ENCODE measurements at regions not wholly inside any gene's neighbourhood (a gene's known extent, or its start where the extent isn't known, plus 50 kb on each side); places are given as distances from the start of the nearest gene placed in this dataset.

- Histone ChIP-seq H3K4me1 (ENCODE audit: control insufficient read depth, insufficient read depth, low read length) (no peaks in the 10 kb centered on the region), H3K27me3 (ENCODE audit: control insufficient read depth, insufficient read depth, low read length) (no peaks in the 10 kb centered on the region), H3K4me3 (ENCODE audit: low read length) (no peak overlapping the region), H3K36me3 (ENCODE audit: control insufficient read depth, insufficient read depth, low read length) (no peaks in the 10 kb centered on the region), H3K27ac (ENCODE audit: low read length) (no peak overlapping the region), H3K9me3 (ENCODE audit: control insufficient read depth, insufficient read depth, low read length) (no peaks in the 10 kb centered on the region)
- no peak for DNase-seq (ENCODE audit: low read depth, low spot score)
- WGBS (ENCODE audit: insufficient coverage, insufficient read length): no CpG with 5 or more reads among the region's 3 CpGs
These were observed 102.9 kb downstream of the RPL27A start for GRCh38 chr11:8785457-8785856.

GRCh38 chr11:8785998-8786397 lies 103.4 kb downstream of the RPL27A start:
- no peaks in the 10 kb centered on the region for H3K27me3 ChIP-seq (ENCODE audit: control insufficient read depth, insufficient read depth, low read length)
- no peak for DNase-seq (ENCODE audit: low read depth, low spot score)
- no peak overlapping the region for H3K4me3 ChIP-seq (ENCODE audit: low read length)
- H3K4me1 ChIP-seq (ENCODE audit: control insufficient read depth, insufficient read depth, low read length): no peaks in the 10 kb centered on the region
- no CpG with 5 or more reads among the region's 2 CpGs for WGBS (ENCODE audit: insufficient coverage, insufficient read length)
- no peak overlapping the region for H3K27ac ChIP-seq (ENCODE audit: low read length)
- H3K36me3 ChIP-seq (ENCODE audit: control insufficient read depth, insufficient read depth, low read length): no peaks in the 10 kb centered on the region
- H3K9me3 ChIP-seq (ENCODE audit: control insufficient read depth, insufficient read depth, low read length): no peaks in the 10 kb centered on the region

- Histone ChIP-seq H3K27ac (ENCODE audit: low read length) (no peak overlapping the region), H3K27me3 (ENCODE audit: control insufficient read depth, insufficient read depth, low read length) (no peaks in the 10 kb centered on the region), H3K36me3 (ENCODE audit: control insufficient read depth, insufficient read depth, low read length) (no peaks in the 10 kb centered on the region), H3K4me1 (ENCODE audit: control insufficient read depth, insufficient read depth, low read length) (no peaks in the 10 kb centered on the region), H3K4me3 (ENCODE audit: low read length) (no peak overlapping the region), H3K9me3 (ENCODE audit: control insufficient read depth, insufficient read depth, low read length) (no peaks in the 10 kb centered on the region)
- WGBS (ENCODE audit: insufficient coverage, insufficient read length): no CpG with 5 or more reads among the region's 1 CpG
- no peak for DNase-seq (ENCODE audit: low read depth, low spot score)
These were observed 104.3 kb downstream of the RPL27A start for GRCh38 chr11:8786933-8787332.

GRCh38 chr11:8787372-8787771 lies 104.8 kb downstream of the RPL27A start:
- DNase-seq (ENCODE audit: low read depth, low spot score): no peak
- no CpG with 5 or more reads among the region's 7 CpGs for WGBS (ENCODE audit: insufficient coverage, insufficient read length)
- Histone ChIP-seq H3K36me3 (ENCODE audit: control insufficient read depth, insufficient read depth, low read length) (no peaks in the 10 kb centered on the region), H3K27ac (ENCODE audit: low read length) (no peak overlapping the region), H3K4me1 (ENCODE audit: control insufficient read depth, insufficient read depth, low read length) (no peaks in the 10 kb centered on the region), H3K27me3 (ENCODE audit: control insufficient read depth, insufficient read depth, low read length) (no peaks in the 10 kb centered on the region), H3K4me3 (ENCODE audit: low read length) (no peak overlapping the region), H3K9me3 (ENCODE audit: control insufficient read depth, insufficient read depth, low read length) (no peaks in the 10 kb centered on the region)

GRCh38 chr11:8788616-8789015 lies 106.0 kb downstream of the RPL27A start:
- WGBS (ENCODE audit: insufficient coverage, insufficient read length): no CpG with 5 or more reads among the region's 2 CpGs
- H3K4me3 ChIP-seq (ENCODE audit: low read length): no peak overlapping the region
- DNase-seq (ENCODE audit: low read depth, low spot score): no peak
- no peak overlapping the region for H3K27ac ChIP-seq (ENCODE audit: low read length)
- H3K36me3 ChIP-seq (ENCODE audit: control insufficient read depth, insufficient read depth, low read length): no peaks in the 10 kb centered on the region
- no peaks in the 10 kb centered on the region for H3K27me3 ChIP-seq (ENCODE audit: control insufficient read depth, insufficient read depth, low read length)
- H3K9me3 ChIP-seq (ENCODE audit: control insufficient read depth, insufficient read depth, low read length): no peaks in the 10 kb centered on the region
- no peaks in the 10 kb centered on the region for H3K4me1 ChIP-seq (ENCODE audit: control insufficient read depth, insufficient read depth, low read length)

- no CpG with 5 or more reads among the region's 2 CpGs for WGBS (ENCODE audit: insufficient coverage, insufficient read length)
- Histone ChIP-seq H3K4me3 (ENCODE audit: low read length) (no peak overlapping the region), H3K36me3 (ENCODE audit: control insufficient read depth, insufficient read depth, low read length) (no peaks in the 10 kb centered on the region), H3K4me1 (ENCODE audit: control insufficient read depth, insufficient read depth, low read length) (peaks cover 2% of the 10 kb centered on the region; the same call in 1 of the 2 replicates), H3K9me3 (ENCODE audit: control insufficient read depth, insufficient read depth, low read length) (no peaks in the 10 kb centered on the region), H3K27me3 (ENCODE audit: control insufficient read depth, insufficient read depth, low read length) (no peaks in the 10 kb centered on the region), H3K27ac (ENCODE audit: low read length) (no peak overlapping the region)
- no peak for DNase-seq (ENCODE audit: low read depth, low spot score)
These were observed 107.3 kb downstream of the RPL27A start for GRCh38 chr11:8789864-8790263.

GRCh38 chr11:8790968-8791367 lies 108.4 kb downstream of the RPL27A start:
- peaks cover 2% of the 10 kb centered on the region; the same call in 1 of the 2 replicates for H3K4me1 ChIP-seq (ENCODE audit: control insufficient read depth, insufficient read depth, low read length)
- no peaks in the 10 kb centered on the region for H3K27me3 ChIP-seq (ENCODE audit: control insufficient read depth, insufficient read depth, low read length)
- DNase-seq (ENCODE audit: low read depth, low spot score): no peak
- no CpG with 5 or more reads among the region's 2 CpGs for WGBS (ENCODE audit: insufficient coverage, insufficient read length)
- H3K36me3 ChIP-seq (ENCODE audit: control insufficient read depth, insufficient read depth, low read length): no peaks in the 10 kb centered on the region
- no peak overlapping the region for H3K4me3 ChIP-seq (ENCODE audit: low read length)
- no peaks in the 10 kb centered on the region for H3K9me3 ChIP-seq (ENCODE audit: control insufficient read depth, insufficient read depth, low read length)
- no peak overlapping the region for H3K27ac ChIP-seq (ENCODE audit: low read length)

- no peak overlapping the region for H3K27ac ChIP-seq (ENCODE audit: low read length)
- no peak overlapping the region for H3K4me3 ChIP-seq (ENCODE audit: low read length)
- peaks cover 2% of the 10 kb centered on the region; the same call in 1 of the 2 replicates for H3K4me1 ChIP-seq (ENCODE audit: control insufficient read depth, insufficient read depth, low read length)
- H3K36me3 ChIP-seq (ENCODE audit: control insufficient read depth, insufficient read depth, low read length): no peaks in the 10 kb centered on the region
- WGBS (ENCODE audit: insufficient coverage, insufficient read length): no CpG with 5 or more reads among the region's 3 CpGs
- H3K9me3 ChIP-seq (ENCODE audit: control insufficient read depth, insufficient read depth, low read length): no peaks in the 10 kb centered on the region
- H3K27me3 ChIP-seq (ENCODE audit: control insufficient read depth, insufficient read depth, low read length): no peaks in the 10 kb centered on the region
- DNase-seq (ENCODE audit: low read depth, low spot score): no peak
These were observed 110.1 kb downstream of the RPL27A start for GRCh38 chr11:8792710-8793109.

GRCh38 chr11:8793114-8793777 lies 110.7 kb downstream of the RPL27A start:
- DNase-seq (ENCODE audit: low read depth, low spot score): no peak
- no peak overlapping the region for H3K4me3 ChIP-seq (ENCODE audit: low read length)
- no peaks in the 10 kb centered on the region for H3K36me3 ChIP-seq (ENCODE audit: control insufficient read depth, insufficient read depth, low read length)
- H3K4me1 ChIP-seq (ENCODE audit: control insufficient read depth, insufficient read depth, low read length): peaks cover 2% of the 10 kb centered on the region; the same call in 1 of the 2 replicates
- WGBS (ENCODE audit: insufficient coverage, insufficient read length): no CpG with 5 or more reads among the region's 4 CpGs
- H3K27ac ChIP-seq (ENCODE audit: low read length): no peak overlapping the region
- no peaks in the 10 kb centered on the region for H3K9me3 ChIP-seq (ENCODE audit: control insufficient read depth, insufficient read depth, low read length)
- H3K27me3 ChIP-seq (ENCODE audit: control insufficient read depth, insufficient read depth, low read length): no peaks in the 10 kb centered on the region

- Histone ChIP-seq H3K4me1 (ENCODE audit: control insufficient read depth, insufficient read depth, low read length) (peaks cover 2% of the 10 kb centered on the region; the same call in 1 of the 2 replicates), H3K36me3 (ENCODE audit: control insufficient read depth, insufficient read depth, low read length) (no peaks in the 10 kb centered on the region), H3K4me3 (ENCODE audit: low read length) (no peak overlapping the region), H3K27me3 (ENCODE audit: control insufficient read depth, insufficient read depth, low read length) (no peaks in the 10 kb centered on the region), H3K27ac (ENCODE audit: low read length) (no peak overlapping the region), H3K9me3 (ENCODE audit: control insufficient read depth, insufficient read depth, low read length) (no peaks in the 10 kb centered on the region)
- no CpG with 5 or more reads among the region's 6 CpGs for WGBS (ENCODE audit: insufficient coverage, insufficient read length)
- no peak for DNase-seq (ENCODE audit: low read depth, low spot score)
These were observed 111.5 kb downstream of the RPL27A start for GRCh38 chr11:8794126-8794525.

GRCh38 chr11:8794677-8795103 lies 112.1 kb downstream of the RPL27A start:
- no CpG with 5 or more reads among the region's 2 CpGs for WGBS (ENCODE audit: insufficient coverage, insufficient read length)
- no peak overlapping the region for H3K27ac ChIP-seq (ENCODE audit: low read length)
- no peaks in the 10 kb centered on the region for H3K9me3 ChIP-seq (ENCODE audit: control insufficient read depth, insufficient read depth, low read length)
- no peaks in the 10 kb centered on the region for H3K27me3 ChIP-seq (ENCODE audit: control insufficient read depth, insufficient read depth, low read length)
- no peaks in the 10 kb centered on the region for H3K36me3 ChIP-seq (ENCODE audit: control insufficient read depth, insufficient read depth, low read length)
- DNase-seq (ENCODE audit: low read depth, low spot score): no peak
- no peak overlapping the region for H3K4me3 ChIP-seq (ENCODE audit: low read length)
- H3K4me1 ChIP-seq (ENCODE audit: control insufficient read depth, insufficient read depth, low read length): peaks cover 2% of the 10 kb centered on the region; the same call in 1 of the 2 replicates
